ENCODE measurements at regions not wholly inside any gene's neighbourhood (a gene's known extent, or its start where the extent isn't known, plus 50 kb on each side); places are given as distances from the start of the nearest gene placed in this dataset.

GRCh38 chr3:72483554-72484104, 364.6 kb downstream of the SHQ1 start:
- TF ChIP-seq EZH2 (IDR thresholded peaks at IDR 0.05; ENCODE audit: borderline replicate concordance, low read depth, low read length, poor library complexity, severe bottlenecking): no peak
- TF ChIP-seq CTCF (conservative IDR thresholded peaks at IDR 0.05; ENCODE audit: low read depth, low read length): no peak
- H3K27ac ChIP-seq (ENCODE audit: low read depth, low read length, poor library complexity, severe bottlenecking): no peak overlapping the region
- intact Hi-C loops (cut with micrococcal nuclease; ENCODE audit: unreplicated experiment): no loop called here
- POLR2A ChIA-PET (ENCODE audit: low non-redundant PET): no interaction called here
- no peaks in the 10 kb centered on the region for H3K9me3 ChIP-seq (ENCODE audit: low read depth, low read length, poor library complexity, severe bottlenecking)
- no peaks in the 10 kb centered on the region for H3K36me3 ChIP-seq (ENCODE audit: insufficient read depth, low read length, poor library complexity, severe bottlenecking)
- no peaks in the 10 kb centered on the region for H3K27me3 ChIP-seq (replicated peaks; ENCODE audit: insufficient read depth, low read depth, low read length, poor library complexity)
- CTCF ChIA-PET: no interaction called here
- no peaks in the 10 kb centered on the region for H3K4me1 ChIP-seq (ENCODE audit: insufficient read depth, low read length, poor library complexity, severe bottlenecking)
- no TSS peak for BruUV-seq (replicated peaks)
- H3K4me3 ChIP-seq (ENCODE audit: low read depth, low read length, poor library complexity, severe bottlenecking): no peak overlapping the region
- DNase-seq (ENCODE audit: low spot score): no peak

- Histone ChIP-seq H3K4me3 (ENCODE audit: low read depth, low read length, poor library complexity, severe bottlenecking) (peak overlapping the region; percentile 19), H3K27ac (ENCODE audit: low read depth, low read length, poor library complexity, severe bottlenecking) (no peak overlapping the region)
Observed at GRCh38 chr3:72482589-72483321, 365.5 kb downstream of the SHQ1 start.

GRCh38 chr3:72481542-72481941, 366.7 kb downstream of the SHQ1 start:
- POLR2A ChIA-PET (ENCODE audit: low non-redundant PET): no interaction called here
- H3K9me3 ChIP-seq (ENCODE audit: low read depth, low read length, poor library complexity, severe bottlenecking): no peaks in the 10 kb centered on the region
- intact Hi-C loops (cut with micrococcal nuclease; ENCODE audit: unreplicated experiment): no loop called here

More at GRCh38 chr3:72482589-72483321, 365.5 kb downstream of the SHQ1 start:
- Histone ChIP-seq H3K4me1 (ENCODE audit: insufficient read depth, low read length, poor library complexity, severe bottlenecking) (no peaks in the 10 kb centered on the region), H3K36me3 (ENCODE audit: insufficient read depth, low read length, poor library complexity, severe bottlenecking) (no peaks in the 10 kb centered on the region), H3K27me3 (replicated peaks; ENCODE audit: insufficient read depth, low read depth, low read length, poor library complexity) (no peaks in the 10 kb centered on the region), H3K9me3 (ENCODE audit: low read depth, low read length, poor library complexity, severe bottlenecking) (no peaks in the 10 kb centered on the region)
- ChIA-PET POLR2A (ENCODE audit: low non-redundant PET) (no interaction called here), CTCF (no interaction called here)
- BruUV-seq (replicated peaks): no TSS peak
- peak; percentile 9 for DNase-seq (ENCODE audit: low spot score)
- intact Hi-C loops (cut with micrococcal nuclease; ENCODE audit: unreplicated experiment): no loop called here
- TF ChIP-seq EZH2 (IDR thresholded peaks at IDR 0.05; ENCODE audit: borderline replicate concordance, low read depth, low read length, poor library complexity, severe bottlenecking): no peak
- TF ChIP-seq CTCF (conservative IDR thresholded peaks at IDR 0.05; ENCODE audit: low read depth, low read length): no peak

More at GRCh38 chr3:72481542-72481941, 366.7 kb downstream of the SHQ1 start:
- no TSS peak for BruUV-seq (replicated peaks)
- DNase-seq (ENCODE audit: low spot score): no peak
- Histone ChIP-seq H3K4me3 (ENCODE audit: low read depth, low read length, poor library complexity, severe bottlenecking) (no peak overlapping the region), H3K27ac (ENCODE audit: low read depth, low read length, poor library complexity, severe bottlenecking) (no peak overlapping the region), H3K4me1 (ENCODE audit: insufficient read depth, low read length, poor library complexity, severe bottlenecking) (no peaks in the 10 kb centered on the region), H3K27me3 (replicated peaks; ENCODE audit: insufficient read depth, low read depth, low read length, poor library complexity) (no peaks in the 10 kb centered on the region), H3K36me3 (ENCODE audit: insufficient read depth, low read length, poor library complexity, severe bottlenecking) (no peaks in the 10 kb centered on the region)
- CTCF ChIA-PET: no interaction called here
- TF ChIP-seq CTCF (conservative IDR thresholded peaks at IDR 0.05; ENCODE audit: low read depth, low read length) (no peak), EZH2 (IDR thresholded peaks at IDR 0.05; ENCODE audit: borderline replicate concordance, low read depth, low read length, poor library complexity, severe bottlenecking) (no peak)
